UCSD-AML1 (cell line): ENCODE measurements at regions not wholly inside any gene's neighbourhood (a gene's known extent, or its start where the extent isn't known, plus 50 kb on each side); places are given as distances from the start of the nearest gene placed in this dataset.
"Not testable (repeated sequence)": the region's sequence is repeated elsewhere in the genome, so short reads cannot be mapped to it uniquely, and the experiment has no call there.

ENCODE experiments used
- DNase-seq: peaks from one replicate; lab custom pipeline; 2025; ENCODE audit not compliant: unreplicated experiment; lab: John Stamatoyannopoulos, UW

GRCh38 chr19:28066161-28066560 lies 1146.8 kb downstream of the UQCRFS1 start:
- DNase-seq: no peak

DNA sequence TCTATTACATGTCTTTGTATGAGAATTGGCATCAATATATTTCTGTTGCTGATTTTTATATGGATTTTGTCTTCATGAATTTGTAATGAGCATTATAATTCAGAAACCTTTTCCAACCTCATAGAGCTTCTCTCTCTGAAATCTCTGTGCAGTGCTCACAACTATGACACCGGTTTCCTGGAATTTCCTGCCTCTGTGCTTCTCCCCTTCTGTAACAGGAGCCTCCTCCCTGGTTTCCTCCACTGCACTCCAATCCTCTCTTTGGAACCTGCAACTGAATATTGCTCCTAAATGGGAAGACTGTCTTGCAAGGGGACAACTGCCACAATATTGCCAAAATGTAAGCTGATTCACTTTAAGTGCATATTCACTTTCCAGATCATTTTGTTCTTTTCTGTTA lies 1147.9 kb downstream of the UQCRFS1 start:
- DNase-seq: no peak

- no peak for DNase-seq
These were observed 1149.2 kb downstream of the UQCRFS1 start for GRCh38 chr19:28063702-28064101.

DNA sequence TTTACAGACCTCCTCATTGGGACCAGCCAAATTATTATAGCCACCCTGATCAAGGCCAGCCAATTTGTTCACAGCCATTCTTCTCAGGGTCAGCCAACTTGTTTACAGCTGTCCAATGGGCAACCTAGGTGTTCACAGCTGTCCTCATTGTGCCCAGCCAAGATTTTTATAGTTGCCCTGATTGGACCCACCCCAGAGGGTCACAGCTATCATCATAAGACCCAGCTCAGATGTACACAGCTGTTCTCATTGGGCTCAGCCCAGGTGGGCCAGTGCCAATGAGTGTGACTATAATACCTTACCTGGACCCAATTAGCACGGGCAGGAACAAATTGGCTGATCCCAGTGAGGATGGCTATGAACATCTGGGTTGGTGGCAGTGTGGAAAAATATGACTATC lies 1151.8 kb downstream of the UQCRFS1 start:
- DNase-seq: no peak

DNA sequence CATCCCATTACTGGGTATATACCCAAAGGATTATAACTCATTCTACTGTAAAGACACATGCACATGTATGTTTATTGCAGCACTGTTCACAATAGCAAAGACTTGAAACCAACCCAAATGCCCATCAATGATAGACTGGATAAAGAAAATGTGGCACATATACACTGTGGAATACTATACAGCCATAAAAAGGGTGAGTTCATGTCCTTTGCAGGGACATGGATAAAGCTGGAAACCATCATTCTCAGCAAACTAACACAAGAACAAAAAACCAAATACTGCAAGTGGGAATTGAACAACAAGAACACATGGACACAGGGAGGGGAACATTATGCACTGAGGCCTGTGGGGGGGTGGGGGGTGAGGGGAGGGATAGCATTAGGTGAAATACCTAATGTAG lies 1155.9 kb downstream of the UQCRFS1 start:
- not testable (repeated sequence) for DNase-seq

GRCh38 chr19:28051047-28051446 lies 1161.9 kb downstream of the UQCRFS1 start:
- no peak for DNase-seq

- no peak for DNase-seq
These were observed 1163.1 kb downstream of the UQCRFS1 start for GRCh38 chr19:28049875-28050274.

- DNase-seq: no peak
These were observed 1166.0 kb downstream of the UQCRFS1 start for GRCh38 chr19:28046932-28047331.

- DNase-seq: no peak
These were observed 1167.3 kb downstream of the UQCRFS1 start for GRCh38 chr19:28045621-28046020.

DNA sequence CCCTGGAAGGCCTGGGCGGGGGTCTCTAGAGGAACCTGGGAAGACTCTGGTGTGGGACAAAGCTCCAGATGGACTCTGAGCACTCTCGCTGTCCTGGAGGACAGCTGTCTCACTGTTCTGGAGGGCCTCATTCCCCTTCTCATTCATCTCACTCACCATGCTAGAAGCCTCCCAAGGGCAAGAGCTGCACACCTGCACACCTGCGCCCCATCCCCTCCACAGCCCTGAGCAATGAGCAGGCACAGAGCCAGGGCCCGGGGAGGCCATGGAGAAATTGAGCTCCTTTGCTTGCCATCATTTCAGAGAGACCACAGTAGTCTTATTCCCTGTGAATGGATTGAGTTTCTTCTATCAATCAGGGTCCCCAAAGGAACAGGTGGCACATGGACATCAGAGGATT lies 1168.5 kb downstream of the UQCRFS1 start:
- DNase-seq: no peak

GRCh38 chr19:28042516-28042915 lies 1170.4 kb downstream of the UQCRFS1 start:
- DNase-seq: no peak

- DNase-seq: no peak
These were observed 1173.1 kb downstream of the UQCRFS1 start for GRCh38 chr19:28039677-28040381.

GRCh38 chr19:28037186-28037585 lies 1175.8 kb downstream of the UQCRFS1 start:
- DNase-seq: no peak

DNA sequence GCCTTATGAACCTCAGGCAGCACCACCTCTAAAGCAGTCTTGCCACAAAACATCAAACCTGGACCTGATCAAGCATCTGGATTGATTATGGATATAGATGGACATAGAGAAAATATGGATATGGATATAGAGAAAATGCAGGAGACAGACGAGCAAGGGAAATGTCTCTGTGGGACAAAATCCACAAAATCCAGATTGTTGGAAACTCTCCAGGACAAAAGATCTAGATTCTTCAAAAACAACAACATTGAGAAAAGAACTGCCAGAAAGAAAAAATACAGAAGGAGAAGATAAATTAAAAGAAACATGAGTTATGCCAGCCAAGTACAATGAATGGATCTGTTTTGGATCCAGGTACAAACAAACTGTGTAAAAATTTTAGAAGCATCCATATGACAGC lies 1176.5 kb downstream of the UQCRFS1 start:
- DNase-seq: no peak

- no peak for DNase-seq
These were observed 1178.0 kb downstream of the UQCRFS1 start for GRCh38 chr19:28034936-28035335.

- DNase-seq: no peak
These were observed 1184.0 kb downstream of the UQCRFS1 start for GRCh38 chr19:28028881-28029444.

DNA sequence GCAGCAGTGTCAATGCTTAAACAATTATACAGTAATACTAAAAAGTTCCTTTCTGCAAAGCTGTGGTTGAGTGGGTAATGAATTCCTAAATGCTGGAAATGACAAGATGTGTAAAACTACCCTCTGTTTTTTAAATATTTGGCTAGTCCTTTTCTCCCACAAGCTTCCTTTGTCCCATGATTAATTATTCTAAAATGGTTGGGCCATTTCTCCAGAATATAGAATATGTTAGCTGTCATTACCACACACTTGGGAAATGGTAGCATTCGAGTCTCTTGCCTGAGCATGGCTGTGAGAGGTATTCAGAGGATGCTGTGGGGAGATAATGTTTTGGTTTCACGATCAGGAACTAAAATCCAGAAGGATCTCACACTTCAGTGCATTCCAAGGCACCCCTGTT lies 1185.8 kb downstream of the UQCRFS1 start:
- DNase-seq: no peak

GRCh38 chr19:28026636-28027035 lies 1186.3 kb downstream of the UQCRFS1 start:
- DNase-seq: no peak

- DNase-seq: no peak
These were observed 1188.0 kb downstream of the UQCRFS1 start for GRCh38 chr19:28024920-28025319.

- DNase-seq: no peak
These were observed 1189.9 kb downstream of the UQCRFS1 start for GRCh38 chr19:28023064-28023463.

DNA sequence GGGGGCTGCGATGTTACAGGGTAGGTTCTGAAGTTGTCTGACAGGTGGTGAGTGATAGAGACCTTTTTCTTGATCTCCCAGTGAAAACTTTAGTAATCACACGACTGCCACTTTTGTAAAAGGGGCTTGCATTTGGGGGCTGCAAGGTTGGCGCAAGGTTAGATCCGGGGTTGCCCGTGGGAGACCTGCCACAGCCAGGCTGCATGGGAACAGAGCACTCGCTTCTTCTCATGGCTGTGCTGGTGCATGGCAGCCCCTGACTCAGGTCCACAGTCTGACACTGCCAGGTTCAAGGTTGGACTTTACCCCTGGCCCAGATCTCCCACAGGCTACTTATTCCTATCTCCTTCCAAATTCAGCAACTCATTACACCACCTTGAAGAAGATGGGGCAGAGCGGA lies 1190.4 kb downstream of the UQCRFS1 start:
- DNase-seq: no peak

DNA sequence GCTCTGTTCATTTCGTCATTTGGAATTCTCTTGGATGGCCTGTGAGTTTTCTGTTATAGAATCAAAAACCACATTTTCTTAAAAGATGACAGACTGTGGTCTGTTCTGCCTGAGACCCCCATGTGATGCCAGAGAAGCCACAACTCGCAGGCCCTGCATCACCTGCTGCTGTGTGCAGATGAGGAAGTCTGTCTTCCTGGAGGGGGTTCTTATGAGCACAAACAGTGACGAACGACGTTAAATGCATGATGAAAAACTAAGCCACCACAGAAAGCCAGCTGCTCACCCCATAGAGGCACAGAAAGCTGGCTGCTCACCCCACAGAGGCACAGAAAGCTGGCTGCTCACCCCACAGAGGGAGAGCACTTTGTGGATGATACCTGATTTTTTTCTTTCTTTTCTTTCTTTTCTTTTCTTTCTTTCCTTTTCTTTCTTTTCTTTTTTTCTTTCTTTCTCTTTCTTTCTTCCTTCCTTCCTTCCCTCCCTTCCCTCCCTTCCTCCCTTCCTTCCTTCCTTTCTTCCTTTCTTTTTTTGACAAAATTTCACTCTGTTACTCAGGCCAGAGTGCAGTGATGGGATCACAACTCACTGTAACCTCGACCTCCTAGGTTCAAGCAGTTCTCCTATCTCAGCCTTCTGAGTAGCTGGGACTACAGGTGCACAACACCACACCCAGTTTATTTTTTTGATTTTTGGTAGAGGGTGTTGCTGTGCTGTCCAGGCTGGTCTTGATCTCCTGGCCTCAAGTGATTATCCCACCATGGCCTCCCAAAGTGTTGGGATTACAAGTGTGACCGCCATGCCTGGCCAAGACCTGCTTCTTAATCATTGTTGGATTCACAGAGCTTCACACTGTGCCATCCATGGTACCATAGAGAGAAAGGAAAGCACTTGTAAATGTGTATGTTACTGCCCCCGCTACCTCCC lies 1191.4 kb downstream of the UQCRFS1 start:
- DNase-seq: no peak
